GM23338 (cell line): ENCODE measurements at regions not wholly inside any gene's neighbourhood (a gene's known extent, or its start where the extent isn't known, plus 50 kb on each side); places are given as distances from the start of the nearest gene placed in this dataset.

Source experiments
- ATAC-seq: fragments of 200-7000 bp; cut with Tn5 transposase; 3 replicates; pipeline ENCODE4 v1.9.1; 2020
- DNase-seq: peaks from one replicate; pipeline ENCODE4 v3.0.0-alpha.2; 2015; ENCODE audit warnings: low spot score
- H2AFZ ChIP-seq: fragments of 200-600 bp; sonication (generic); 2 replicates; pipeline ENCODE4 v1.8.0; 2016; ENCODE audit warnings: antibody characterized with exemption, mild to moderate bottlenecking, moderate library complexity
- H3F3A ChIP-seq: fragments of 200-600 bp; sonication (generic); replicated peaks from 2 replicates; pipeline ENCODE4 v1.8.0; 2017; ENCODE audit warnings: antibody characterized with exemption, mixed run types, low read depth
- H3K27ac ChIP-seq: fragments of 200-600 bp; sonication (generic); 2 replicates; pipeline ENCODE4 v1.6.1; 2016; ENCODE audit warnings: low read depth
- H3K27me3 ChIP-seq: fragments of 200-600 bp; sonication (generic); 2 replicates; pipeline ENCODE4 v1.8.0; 2016; ENCODE audit warnings: mild to moderate bottlenecking, mixed run types, moderate library complexity; ENCODE audit not compliant: insufficient read depth
- H3K36me3 ChIP-seq: fragments of 200-600 bp; sonication (generic); 2 replicates; pipeline ENCODE4 v1.8.0; 2016; ENCODE audit warnings: mild to moderate bottlenecking; ENCODE audit not compliant: insufficient read depth
- H3K4me1 ChIP-seq: fragments of 200-600 bp; sonication (generic); 2 replicates; pipeline ENCODE4 v1.8.0; 2016; ENCODE audit warnings: mild to moderate bottlenecking, moderate library complexity; ENCODE audit not compliant: insufficient read depth
- H3K4me2 ChIP-seq: fragments of 200-600 bp; sonication (generic); 2 replicates; pipeline ENCODE4 v1.7.1; 2017; ENCODE audit warnings: mixed run types
- H3K4me3 ChIP-seq: fragments of 200-600 bp; sonication (generic); 2 replicates; pipeline ENCODE4 v1.6.1; 2016; ENCODE audit warnings: mixed run types
- H3K79me2 ChIP-seq: fragments of 200-600 bp; sonication (generic); replicated peaks from 2 replicates; pipeline ENCODE4 v1.8.0; 2017; ENCODE audit warnings: mild to moderate bottlenecking; ENCODE audit not compliant: insufficient read depth
- H3K9me2 ChIP-seq: fragments of 200-600 bp; sonication (generic); 2 replicates; pipeline ENCODE4 v1.8.0; 2017; ENCODE audit not compliant: insufficient read depth
- H4K20me1 ChIP-seq: fragments of 200-600 bp; sonication (generic); replicated peaks from 2 replicates; pipeline ENCODE4 v1.8.0; 2017; ENCODE audit warnings: mild to moderate bottlenecking; ENCODE audit not compliant: insufficient read depth
- H3K27ac Mint-ChIP-seq: 2 replicates; pipeline ENCODE4 v1.8.0; 2020; ENCODE audit warnings: inconsistent platforms, mild to moderate bottlenecking, moderate library complexity, mixed read lengths
- H3K27me3 Mint-ChIP-seq: 3 replicates; pipeline ENCODE4 v1.8.0; 2022; ENCODE audit warnings: low read depth, mild to moderate bottlenecking, moderate library complexity, mixed read lengths, inconsistent platforms; ENCODE audit not compliant: insufficient read depth, poor library complexity
- H3K36me3 Mint-ChIP-seq: 3 replicates; pipeline ENCODE4 v1.8.0; 2021; ENCODE audit warnings: low read depth, mild to moderate bottlenecking, inconsistent platforms, moderate library complexity, mixed read lengths
- H3K4me1 Mint-ChIP-seq: 3 replicates; pipeline ENCODE4 v1.8.0; 2020; ENCODE audit warnings: mild to moderate bottlenecking, inconsistent platforms, mixed read lengths
- H3K4me3 Mint-ChIP-seq: 3 replicates; pipeline ENCODE4 v1.8.0; 2021; ENCODE audit warnings: moderate library complexity, mild to moderate bottlenecking, inconsistent platforms, mixed read lengths
- H3K9me3 Mint-ChIP-seq: 3 replicates; pipeline ENCODE4 v1.8.0; 2020; ENCODE audit warnings: moderate library complexity, mild to moderate bottlenecking, inconsistent platforms, mixed read lengths
- CREB1 ChIP-seq: fragments of 250-450 bp; sonication (Bioruptor Pico); IDR thresholded peaks from 2 replicates; pipeline ENCODE4 v1.5.0; 2020; ENCODE audit warnings: low read depth, mild to moderate bottlenecking, moderate library complexity
- CTCF ChIP-seq, 2 experiments: fragments of 200-600 bp in 1 of 2; sonication (generic) in 1 of 2; conservative IDR thresholded peaks; 2 replicates each; pipeline versions ENCODE4 v1.5.1 to v1.6.1; 2016 to 2017; ENCODE audit warnings: antibody characterized with exemption in 2 of 2, low read depth in 2 of 2, mild to moderate bottlenecking in 2 of 2, moderate library complexity in 1 of 2
- EZH2 ChIP-seq: fragments of 200-600 bp; sonication (generic); IDR thresholded peaks from one replicate; pipeline ENCODE4 v1.8.0; 2017; ENCODE audit warnings: antibody characterized with exemption, mild to moderate bottlenecking, low read depth; ENCODE audit not compliant: unreplicated experiment
- EZH2phosphoT487 ChIP-seq: fragments of 200-600 bp; sonication (generic); IDR thresholded peaks from one replicate; pipeline ENCODE4 v1.8.1; 2018; ENCODE audit warnings: antibody characterized with exemption; ENCODE audit not compliant: unreplicated experiment
- JUNB ChIP-seq: IDR thresholded peaks from one replicate; pipeline ENCODE4 v1.6.1; 2016; ENCODE audit warnings: antibody characterized with exemption; ENCODE audit not compliant: unreplicated experiment
- NANOG ChIP-seq: IDR thresholded peaks from 2 replicates; pipeline ENCODE4 v1.6.1; 2016; ENCODE audit warnings: antibody characterized with exemption, borderline replicate concordance
- POLR2AphosphoS5 ChIP-seq: IDR thresholded peaks from 2 replicates; pipeline ENCODE4 v1.6.1; 2016; ENCODE audit warnings: antibody characterized with exemption, low read depth
- STAT1 ChIP-seq: IDR thresholded peaks from one replicate; pipeline ENCODE4 v1.6.1; 2016; ENCODE audit warnings: antibody characterized with exemption; ENCODE audit not compliant: unreplicated experiment
- ZNF114 ChIP-seq: fragments of 250-450 bp; sonication (Bioruptor Pico); IDR thresholded peaks from 2 replicates; pipeline ENCODE4 v1.5.0; 2020; ENCODE audit warnings: mild to moderate bottlenecking, moderate library complexity
- ZNF331 ChIP-seq: fragments of 250-450 bp; sonication (Bioruptor Pico); IDR thresholded peaks from 2 replicates; pipeline ENCODE4 v1.5.0; 2020; ENCODE audit warnings: low read depth, mild to moderate bottlenecking, moderate library complexity
- ZNF462 ChIP-seq: fragments of 250-450 bp; sonication (Bioruptor Pico); IDR thresholded peaks from 2 replicates; pipeline ENCODE4 v1.5.0; 2020; ENCODE audit warnings: mild to moderate bottlenecking, moderate library complexity
- TF ChIP-seq, protein P1 (sequence below): IDR thresholded peaks from 2 replicates; pipeline ENCODE4 v1.6.1; 2016; ENCODE audit warnings: antibody characterized with exemption
- TF ChIP-seq, protein P2 (sequence below): IDR thresholded peaks from one replicate; pipeline ENCODE4 v1.6.1; 2018; ENCODE audit warnings: antibody characterized with exemption; ENCODE audit not compliant: unreplicated experiment

GRCh38 chr7:136274636-136275345, 297.6 kb upstream of the MTPN start:
- Histone ChIP-seq H3K4me3 (no peak overlapping the region), H2AFZ (no peak overlapping the region), H3K4me2 (no peak overlapping the region), H3K79me2 (no peaks in the 10 kb centered on the region), H3K36me3 (no peaks in the 10 kb centered on the region), H3F3A (no peaks in the 10 kb centered on the region), H4K20me1 (no peaks in the 10 kb centered on the region), H3K4me1 (no peaks in the 10 kb centered on the region), H3K27me3 (no peaks in the 10 kb centered on the region), H3K27ac (no peak overlapping the region), H3K9me2 (no peaks in the 10 kb centered on the region)
- ATAC-seq: no peak
- no peak overlapping the region for H3K4me3 Mint-ChIP-seq
- no peak for TF ChIP-seq EZH2phosphoT487
- TF ChIP-seq, protein P1, sequence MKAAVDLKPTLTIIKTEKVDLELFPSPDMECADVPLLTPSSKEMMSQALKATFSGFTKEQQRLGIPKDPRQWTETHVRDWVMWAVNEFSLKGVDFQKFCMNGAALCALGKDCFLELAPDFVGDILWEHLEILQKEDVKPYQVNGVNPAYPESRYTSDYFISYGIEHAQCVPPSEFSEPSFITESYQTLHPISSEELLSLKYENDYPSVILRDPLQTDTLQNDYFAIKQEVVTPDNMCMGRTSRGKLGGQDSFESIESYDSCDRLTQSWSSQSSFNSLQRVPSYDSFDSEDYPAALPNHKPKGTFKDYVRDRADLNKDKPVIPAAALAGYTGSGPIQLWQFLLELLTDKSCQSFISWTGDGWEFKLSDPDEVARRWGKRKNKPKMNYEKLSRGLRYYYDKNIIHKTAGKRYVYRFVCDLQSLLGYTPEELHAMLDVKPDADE: no peak
- TF ChIP-seq CREB1 (CRISPR knock-in tag): no peak
- no peak for TF ChIP-seq NANOG
- TF ChIP-seq ZNF331 (CRISPR knock-in tag): no peak
- no peak for TF ChIP-seq EZH2
- no peak for TF ChIP-seq POLR2AphosphoS5
- TF ChIP-seq CTCF (conservative IDR thresholded peaks at IDR 0.05; ENCODE audit: low read depth in 2 of 2): no peak
- TF ChIP-seq, protein P2, sequence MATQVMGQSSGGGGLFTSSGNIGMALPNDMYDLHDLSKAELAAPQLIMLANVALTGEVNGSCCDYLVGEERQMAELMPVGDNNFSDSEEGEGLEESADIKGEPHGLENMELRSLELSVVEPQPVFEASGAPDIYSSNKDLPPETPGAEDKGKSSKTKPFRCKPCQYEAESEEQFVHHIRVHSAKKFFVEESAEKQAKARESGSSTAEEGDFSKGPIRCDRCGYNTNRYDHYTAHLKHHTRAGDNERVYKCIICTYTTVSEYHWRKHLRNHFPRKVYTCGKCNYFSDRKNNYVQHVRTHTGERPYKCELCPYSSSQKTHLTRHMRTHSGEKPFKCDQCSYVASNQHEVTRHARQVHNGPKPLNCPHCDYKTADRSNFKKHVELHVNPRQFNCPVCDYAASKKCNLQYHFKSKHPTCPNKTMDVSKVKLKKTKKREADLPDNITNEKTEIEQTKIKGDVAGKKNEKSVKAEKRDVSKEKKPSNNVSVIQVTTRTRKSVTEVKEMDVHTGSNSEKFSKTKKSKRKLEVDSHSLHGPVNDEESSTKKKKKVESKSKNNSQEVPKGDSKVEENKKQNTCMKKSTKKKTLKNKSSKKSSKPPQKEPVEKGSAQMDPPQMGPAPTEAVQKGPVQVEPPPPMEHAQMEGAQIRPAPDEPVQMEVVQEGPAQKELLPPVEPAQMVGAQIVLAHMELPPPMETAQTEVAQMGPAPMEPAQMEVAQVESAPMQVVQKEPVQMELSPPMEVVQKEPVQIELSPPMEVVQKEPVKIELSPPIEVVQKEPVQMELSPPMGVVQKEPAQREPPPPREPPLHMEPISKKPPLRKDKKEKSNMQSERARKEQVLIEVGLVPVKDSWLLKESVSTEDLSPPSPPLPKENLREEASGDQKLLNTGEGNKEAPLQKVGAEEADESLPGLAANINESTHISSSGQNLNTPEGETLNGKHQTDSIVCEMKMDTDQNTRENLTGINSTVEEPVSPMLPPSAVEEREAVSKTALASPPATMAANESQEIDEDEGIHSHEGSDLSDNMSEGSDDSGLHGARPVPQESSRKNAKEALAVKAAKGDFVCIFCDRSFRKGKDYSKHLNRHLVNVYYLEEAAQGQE: no peak
- TF ChIP-seq STAT1: no peak
- TF ChIP-seq ZNF114 (CRISPR knock-in tag): no peak
- no peak for TF ChIP-seq ZNF462 (CRISPR knock-in tag)
- no peak for TF ChIP-seq JUNB
- H3K27ac Mint-ChIP-seq: no peak overlapping the region
- H3K9me3 Mint-ChIP-seq: no peaks in the 10 kb centered on the region; the same call in 2 of the 3 replicates
- H3K4me1 Mint-ChIP-seq: no peaks in the 10 kb centered on the region
- H3K27me3 Mint-ChIP-seq: no peaks in the 10 kb centered on the region
- DNase-seq: no peak
- H3K36me3 Mint-ChIP-seq: no peaks in the 10 kb centered on the region
